Panc1 (cell line): ENCODE measurements at regions not wholly inside any gene's neighbourhood (a gene's known extent, or its start where the extent isn't known, plus 50 kb on each side); places are given as distances from the start of the nearest gene placed in this dataset.

ENCODE experiments used
- POLR2AphosphoS5 ChIP-seq: IDR thresholded peaks from 2 replicates; pipeline ENCODE4 v1.6.1; 2012; ENCODE audit warnings: mild to moderate bottlenecking, low read depth, low read length, moderate library complexity
- SIN3A ChIP-seq: IDR thresholded peaks from 2 replicates; pipeline ENCODE4 v1.6.1; 2012; ENCODE audit warnings: low read depth, mild to moderate bottlenecking, low read length, moderate library complexity, borderline replicate concordance; ENCODE audit not compliant: insufficient read depth
- TF ChIP-seq, protein P1 (sequence below): fragments of 450-650 bp; IDR thresholded peaks from 2 replicates; pipeline ENCODE4 v1.5.1; 2017; ENCODE audit warnings: mild to moderate bottlenecking
- TF ChIP-seq, protein P2 (sequence below), 2 experiments: IDR thresholded peaks; 2 replicates each; pipeline ENCODE4 v1.6.1; 2011 to 2012; ENCODE audit warnings: low read depth in 2 of 2, control low read depth in 1 of 2, low read length in 1 of 2, mild to moderate bottlenecking in 1 of 2, moderate library complexity in 1 of 2; ENCODE audit not compliant: insufficient read depth in 1 of 2

DNA sequence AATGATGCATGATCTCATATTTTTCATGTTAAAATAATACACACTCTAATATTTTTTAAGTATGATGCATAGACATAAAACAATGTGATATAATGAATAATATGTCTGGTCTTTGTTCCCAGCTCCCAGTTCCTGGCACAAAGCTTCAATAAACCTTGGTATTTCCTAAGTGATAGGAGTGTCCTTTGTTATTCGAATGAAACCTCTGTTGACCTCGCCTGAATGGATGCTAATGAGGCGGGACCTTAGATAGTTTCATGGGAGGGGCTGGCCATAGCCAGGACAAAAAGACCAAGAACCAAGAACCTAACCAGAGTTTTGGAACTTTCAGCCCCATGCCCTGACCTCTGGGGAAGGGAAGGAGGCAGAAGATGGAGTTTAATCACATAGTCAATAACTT is 257.7 kb upstream of the COPS8 start:
- TF ChIP-seq, protein P1, sequence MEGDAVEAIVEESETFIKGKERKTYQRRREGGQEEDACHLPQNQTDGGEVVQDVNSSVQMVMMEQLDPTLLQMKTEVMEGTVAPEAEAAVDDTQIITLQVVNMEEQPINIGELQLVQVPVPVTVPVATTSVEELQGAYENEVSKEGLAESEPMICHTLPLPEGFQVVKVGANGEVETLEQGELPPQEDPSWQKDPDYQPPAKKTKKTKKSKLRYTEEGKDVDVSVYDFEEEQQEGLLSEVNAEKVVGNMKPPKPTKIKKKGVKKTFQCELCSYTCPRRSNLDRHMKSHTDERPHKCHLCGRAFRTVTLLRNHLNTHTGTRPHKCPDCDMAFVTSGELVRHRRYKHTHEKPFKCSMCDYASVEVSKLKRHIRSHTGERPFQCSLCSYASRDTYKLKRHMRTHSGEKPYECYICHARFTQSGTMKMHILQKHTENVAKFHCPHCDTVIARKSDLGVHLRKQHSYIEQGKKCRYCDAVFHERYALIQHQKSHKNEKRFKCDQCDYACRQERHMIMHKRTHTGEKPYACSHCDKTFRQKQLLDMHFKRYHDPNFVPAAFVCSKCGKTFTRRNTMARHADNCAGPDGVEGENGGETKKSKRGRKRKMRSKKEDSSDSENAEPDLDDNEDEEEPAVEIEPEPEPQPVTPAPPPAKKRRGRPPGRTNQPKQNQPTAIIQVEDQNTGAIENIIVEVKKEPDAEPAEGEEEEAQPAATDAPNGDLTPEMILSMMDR, result no peak
- TF ChIP-seq POLR2AphosphoS5 (no peak), SIN3A (no peak)
- TF ChIP-seq, protein P2, sequence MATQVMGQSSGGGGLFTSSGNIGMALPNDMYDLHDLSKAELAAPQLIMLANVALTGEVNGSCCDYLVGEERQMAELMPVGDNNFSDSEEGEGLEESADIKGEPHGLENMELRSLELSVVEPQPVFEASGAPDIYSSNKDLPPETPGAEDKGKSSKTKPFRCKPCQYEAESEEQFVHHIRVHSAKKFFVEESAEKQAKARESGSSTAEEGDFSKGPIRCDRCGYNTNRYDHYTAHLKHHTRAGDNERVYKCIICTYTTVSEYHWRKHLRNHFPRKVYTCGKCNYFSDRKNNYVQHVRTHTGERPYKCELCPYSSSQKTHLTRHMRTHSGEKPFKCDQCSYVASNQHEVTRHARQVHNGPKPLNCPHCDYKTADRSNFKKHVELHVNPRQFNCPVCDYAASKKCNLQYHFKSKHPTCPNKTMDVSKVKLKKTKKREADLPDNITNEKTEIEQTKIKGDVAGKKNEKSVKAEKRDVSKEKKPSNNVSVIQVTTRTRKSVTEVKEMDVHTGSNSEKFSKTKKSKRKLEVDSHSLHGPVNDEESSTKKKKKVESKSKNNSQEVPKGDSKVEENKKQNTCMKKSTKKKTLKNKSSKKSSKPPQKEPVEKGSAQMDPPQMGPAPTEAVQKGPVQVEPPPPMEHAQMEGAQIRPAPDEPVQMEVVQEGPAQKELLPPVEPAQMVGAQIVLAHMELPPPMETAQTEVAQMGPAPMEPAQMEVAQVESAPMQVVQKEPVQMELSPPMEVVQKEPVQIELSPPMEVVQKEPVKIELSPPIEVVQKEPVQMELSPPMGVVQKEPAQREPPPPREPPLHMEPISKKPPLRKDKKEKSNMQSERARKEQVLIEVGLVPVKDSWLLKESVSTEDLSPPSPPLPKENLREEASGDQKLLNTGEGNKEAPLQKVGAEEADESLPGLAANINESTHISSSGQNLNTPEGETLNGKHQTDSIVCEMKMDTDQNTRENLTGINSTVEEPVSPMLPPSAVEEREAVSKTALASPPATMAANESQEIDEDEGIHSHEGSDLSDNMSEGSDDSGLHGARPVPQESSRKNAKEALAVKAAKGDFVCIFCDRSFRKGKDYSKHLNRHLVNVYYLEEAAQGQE (IDR thresholded peaks at IDR 0.05; ENCODE audit: insufficient read depth in 1 of 2, low read depth in 2 of 2, low read length in 1 of 2), result no peak
